A549 (cell line): ENCODE measurements at regions not wholly inside any gene's neighbourhood (a gene's known extent, or its start where the extent isn't known, plus 50 kb on each side); places are given as distances from the start of the nearest gene placed in this dataset.

ENCODE experiments used
- ATAC-seq, 2 experiments: fragments of 200-7000 bp in 1 of 2; fragments of >200 bp in 1 of 2; cut with Nextera tagmentation in 1 of 2; cut with Tn5 transposase in 1 of 2; 3 replicates each; pipeline versions ENCODE4 v1.8.0 to v1.9.1; 2018 to 2020; ENCODE audit warnings: mild to moderate bottlenecking in 1 of 2, moderate library complexity in 1 of 2
- CTCF ChIA-PET: fragments of 300-600 bp; sonication (Branson Sonifier 250); formaldehyde crosslinking; extraction: SDS; loops from one replicate; lab custom pipeline; 2021; ENCODE audit warnings: antibody characterized with exemption, inconsistent platforms; lab: Yijun Ruan, JAX
- POLR2A ChIA-PET: fragments of 350-600 bp; formaldehyde crosslinking; extraction: SDS; loops from one replicate; lab custom pipeline; 2021; ENCODE audit warnings: antibody characterized with exemption, inconsistent platforms; lab: Yijun Ruan, JAX
- DNase-seq, 2 experiments: peaks; one replicate each; pipeline versions ENCODE4 v3.0.0 to v3.0.0-alpha.2; 2011 to 2016; ENCODE audit warnings: low read depth in 1 of 2, low spot score in 1 of 2
- FAIRE-seq: peaks from 2 replicates; lab custom pipeline; 2011; peaks lifted over from hg19 to GRCh38; lab: Jason Lieb, UNC
- H3K27ac ChIP-seq, 2 experiments: fragments of >200 bp; sonication (Bioruptor Twin); formaldehyde crosslinking; 3 replicates each; pipeline ENCODE4 v1.5.1; 2016 to 2017
- H3K4me1 ChIP-seq: fragments of >200 bp; sonication (Bioruptor Twin); formaldehyde crosslinking; 3 replicates; pipeline ENCODE4 v1.6.1; 2016
- H3K4me2 ChIP-seq: fragments of >200 bp; sonication (Bioruptor Twin); formaldehyde crosslinking; 3 replicates; pipeline ENCODE4 v1.6.1; 2016
- H3K4me3 ChIP-seq: fragments of >200 bp; sonication (Bioruptor Twin); formaldehyde crosslinking; 3 replicates; pipeline ENCODE4 v1.5.1; 2016
- H3K9me3 ChIP-seq: fragments of >200 bp; sonication (Bioruptor Twin); formaldehyde crosslinking; 3 replicates; pipeline ENCODE4 v1.6.1; 2016
- CBX8 ChIP-seq: fragments of 200-600 bp; sonication (generic); IDR thresholded peaks from 2 replicates; pipeline ENCODE4 v1.6.1; 2016
- CEBPB ChIP-seq, 2 experiments: fragments of >200 bp in 1 of 2; sonication (Bioruptor Twin) in 1 of 2; formaldehyde crosslinking in 1 of 2; IDR thresholded peaks; 2 replicates each; pipeline ENCODE4 v1.6.1; 2012 to 2016
- EP300 ChIP-seq, 2 experiments: fragments of >200 bp; sonication (Bioruptor Twin); formaldehyde crosslinking; IDR thresholded peaks; 2 replicates in 1 of 2; 3 replicates in 1 of 2; pipeline ENCODE4 v1.6.1; 2016 to 2017
- FOXS1 ChIP-seq: fragments of 250-450 bp; sonication (Bioruptor Pico); IDR thresholded peaks from 2 replicates; pipeline ENCODE4 v1.5.0; 2020; ENCODE audit warnings: mild to moderate bottlenecking, moderate library complexity
- HEYL ChIP-seq: fragments of 250-450 bp; sonication (Bioruptor Pico); IDR thresholded peaks from 2 replicates; pipeline ENCODE4 v1.8.0; 2021; ENCODE audit warnings: mild to moderate bottlenecking, moderate library complexity
- HOXA7 ChIP-seq: fragments of 250-450 bp; sonication (Bioruptor Pico); IDR thresholded peaks from 2 replicates; pipeline ENCODE4 v1.5.0; 2020; ENCODE audit warnings: mild to moderate bottlenecking, moderate library complexity
- JUN ChIP-seq, 2 experiments: fragments of >200 bp; sonication (Bioruptor Twin); formaldehyde crosslinking; IDR thresholded peaks; 2 replicates in 1 of 2; 3 replicates in 1 of 2; pipeline ENCODE4 v1.6.1; 2016 to 2017
- MAZ ChIP-seq: fragments of 150-350 bp; IDR thresholded peaks from 2 replicates; pipeline ENCODE4 v1.6.1; 2014; ENCODE audit warnings: antibody characterized with exemption, low read depth, low read length, borderline replicate concordance
- NFE2L2 ChIP-seq: fragments of 150-350 bp; conservative IDR thresholded peaks from 2 replicates; pipeline ENCODE4 v1.6.1; 2014; ENCODE audit warnings: low read length
- NR3C1 ChIP-seq: fragments of >200 bp; sonication (Bioruptor Twin); formaldehyde crosslinking; IDR thresholded peaks from 3 replicates; pipeline ENCODE4 v1.6.1; 2017
- PHF8 ChIP-seq: fragments of 200-600 bp; sonication (generic); IDR thresholded peaks from 2 replicates; pipeline ENCODE4 v1.6.1; 2016; ENCODE audit warnings: low read depth, mild to moderate bottlenecking, antibody characterized with exemption, moderate library complexity, borderline replicate concordance
- RAD21 ChIP-seq, 2 experiments: fragments of >200 bp in 1 of 2; sonication (Bioruptor Twin) in 1 of 2; formaldehyde crosslinking in 1 of 2; IDR thresholded peaks in 1 of 2; conservative IDR thresholded peaks in 1 of 2; 2 replicates in 1 of 2; 3 replicates in 1 of 2; pipeline ENCODE4 v1.6.1; 2012 to 2018; ENCODE audit warnings: inconsistent platforms in 1 of 2
- RARB ChIP-seq: fragments of 250-450 bp; sonication (Bioruptor Pico); IDR thresholded peaks from 2 replicates; pipeline ENCODE4 v1.8.0; 2021; ENCODE audit warnings: mild to moderate bottlenecking, moderate library complexity
- RFX5 ChIP-seq: fragments of 450-650 bp; IDR thresholded peaks from 2 replicates; pipeline ENCODE4 v1.7.1; 2014; ENCODE audit warnings: antibody characterized with exemption, mild to moderate bottlenecking, moderate library complexity
- SMC3 ChIP-seq: fragments of >200 bp; sonication (Bioruptor Twin); formaldehyde crosslinking; IDR thresholded peaks from 3 replicates; pipeline ENCODE4 v1.6.1; 2018; ENCODE audit warnings: inconsistent platforms
- SREBF2 ChIP-seq: fragments of 450-650 bp; IDR thresholded peaks from 2 replicates; pipeline ENCODE4 v1.6.1; 2014; ENCODE audit warnings: mild to moderate bottlenecking, moderate library complexity
- TP53 ChIP-seq: fragments of 250-450 bp; sonication (Bioruptor Pico); IDR thresholded peaks from 2 replicates; pipeline ENCODE4 v1.5.0; 2021; ENCODE audit warnings: mild to moderate bottlenecking, moderate library complexity
- WGBS: methylation state at CpG from one replicate; pipeline ENCODE4 v1.1.6; 2017; ENCODE audit errors: missing lambda C conversion rate; 5-methylcytosine and 5-hydroxymethylcytosine counted together
- TF ChIP-seq, protein P1 (sequence below): IDR thresholded peaks from 2 replicates; pipeline ENCODE4 v1.6.1; 2012
- TF ChIP-seq, protein P2 (sequence below): fragments of 450-650 bp; IDR thresholded peaks from 2 replicates; pipeline ENCODE4 v1.6.1; 2014; ENCODE audit warnings: antibody characterized with exemption
- TF ChIP-seq, protein P3 (sequence below): fragments of 250-450 bp; sonication (Bioruptor Pico); IDR thresholded peaks from 2 replicates; pipeline ENCODE4 v1.5.0; 2020; ENCODE audit warnings: low read depth, mild to moderate bottlenecking, moderate library complexity
- TF ChIP-seq, protein P4 (sequence below): fragments of 250-450 bp; sonication (Bioruptor Pico); IDR thresholded peaks from 2 replicates; pipeline ENCODE4 v1.5.0; 2021; ENCODE audit warnings: mild to moderate bottlenecking, moderate library complexity, borderline replicate concordance
- TF ChIP-seq, protein P5 (sequence below): fragments of 200-600 bp; sonication (generic); IDR thresholded peaks from 2 replicates; pipeline ENCODE4 v1.6.1; 2016; ENCODE audit warnings: antibody characterized with exemption, mild to moderate bottlenecking, moderate library complexity

DNA sequence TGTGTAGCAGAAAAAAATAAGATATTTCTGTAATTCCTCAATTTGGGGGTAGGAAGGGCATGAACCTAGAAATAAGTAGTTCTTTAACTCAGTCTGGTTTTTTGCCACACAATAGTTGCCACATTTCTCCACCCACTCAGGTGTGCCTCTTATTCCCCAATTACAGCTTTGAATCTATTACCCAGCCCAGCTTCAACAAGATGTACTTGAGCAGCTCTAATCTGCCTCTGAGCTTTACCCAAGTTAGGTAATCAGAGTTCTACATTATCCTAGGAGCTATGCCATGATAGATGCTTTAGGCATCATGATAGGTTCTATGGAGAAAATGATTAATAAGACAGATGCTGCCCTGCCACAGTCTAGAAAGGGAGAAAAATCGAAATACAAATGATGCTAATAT, 117.4 kb upstream of the GPRIN3 start:
- TF ChIP-seq NFE2L2 (no peak), FOXS1 (CRISPR knock-in tag) (no peak), TP53 (no peak), CBX8 (no peak), RFX5 (no peak), NR3C1 (no peak), HEYL (CRISPR knock-in tag) (no peak), HOXA7 (CRISPR knock-in tag) (no peak), RARB (CRISPR knock-in tag) (no peak)
- TF ChIP-seq, protein P1, sequence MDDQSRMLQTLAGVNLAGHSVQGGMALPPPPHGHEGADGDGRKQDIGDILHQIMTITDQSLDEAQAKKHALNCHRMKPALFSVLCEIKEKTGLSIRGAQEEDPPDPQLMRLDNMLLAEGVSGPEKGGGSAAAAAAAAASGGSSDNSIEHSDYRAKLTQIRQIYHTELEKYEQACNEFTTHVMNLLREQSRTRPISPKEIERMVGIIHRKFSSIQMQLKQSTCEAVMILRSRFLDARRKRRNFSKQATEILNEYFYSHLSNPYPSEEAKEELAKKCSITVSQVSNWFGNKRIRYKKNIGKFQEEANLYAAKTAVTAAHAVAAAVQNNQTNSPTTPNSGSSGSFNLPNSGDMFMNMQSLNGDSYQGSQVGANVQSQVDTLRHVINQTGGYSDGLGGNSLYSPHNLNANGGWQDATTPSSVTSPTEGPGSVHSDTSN = no peak
- TF ChIP-seq, protein P2, sequence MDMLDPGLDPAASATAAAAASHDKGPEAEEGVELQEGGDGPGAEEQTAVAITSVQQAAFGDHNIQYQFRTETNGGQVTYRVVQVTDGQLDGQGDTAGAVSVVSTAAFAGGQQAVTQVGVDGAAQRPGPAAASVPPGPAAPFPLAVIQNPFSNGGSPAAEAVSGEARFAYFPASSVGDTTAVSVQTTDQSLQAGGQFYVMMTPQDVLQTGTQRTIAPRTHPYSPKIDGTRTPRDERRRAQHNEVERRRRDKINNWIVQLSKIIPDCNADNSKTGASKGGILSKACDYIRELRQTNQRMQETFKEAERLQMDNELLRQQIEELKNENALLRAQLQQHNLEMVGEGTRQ = no peak
- TF ChIP-seq, protein P3, sequence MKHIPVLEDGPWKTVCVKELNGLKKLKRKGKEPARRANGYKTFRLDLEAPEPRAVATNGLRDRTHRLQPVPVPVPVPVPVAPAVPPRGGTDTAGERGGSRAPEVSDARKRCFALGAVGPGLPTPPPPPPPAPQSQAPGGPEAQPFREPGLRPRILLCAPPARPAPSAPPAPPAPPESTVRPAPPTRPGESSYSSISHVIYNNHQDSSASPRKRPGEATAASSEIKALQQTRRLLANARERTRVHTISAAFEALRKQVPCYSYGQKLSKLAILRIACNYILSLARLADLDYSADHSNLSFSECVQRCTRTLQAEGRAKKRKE (CRISPR knock-in tag) = no peak
- TF ChIP-seq, all 56 proteins: peak for 0
- CTCF ChIA-PET = interaction anchor here (1.4 kb wide), 1 partner anchor 14 kb away, joined by 3 read pairs; no protein-coding TSS in a partner anchor
- no peak for ATAC-seq

DNA sequence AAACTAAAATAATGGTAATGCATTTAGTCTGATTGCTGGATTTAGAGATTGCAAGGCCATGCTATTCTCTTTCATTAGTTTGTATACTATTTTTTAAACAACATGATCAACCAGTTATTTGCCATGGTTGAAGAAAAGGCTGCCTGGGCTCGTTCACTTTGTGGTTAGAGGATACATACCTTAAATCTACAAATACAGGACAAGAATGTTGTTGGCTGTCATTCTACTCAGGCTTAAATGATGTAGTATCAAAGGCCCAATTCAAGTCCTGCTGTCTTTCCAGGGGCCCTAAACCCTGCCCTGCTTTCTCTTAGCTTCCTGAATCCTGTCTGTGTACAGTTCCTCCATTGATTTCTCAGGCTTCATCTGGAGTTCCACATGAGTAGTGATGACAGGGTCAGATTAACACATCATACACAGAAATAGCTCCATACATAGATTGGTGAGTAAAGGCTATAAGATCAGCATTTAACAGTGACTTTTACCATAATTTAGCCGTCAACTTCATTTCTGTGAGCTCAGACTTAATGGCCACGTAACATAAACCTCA, 114.9 kb upstream of the GPRIN3 start:
- Histone ChIP-seq H3K27ac (no peak overlapping the region), H3K4me2 (no peak overlapping the region), H3K9me3 (no peaks in the 10 kb centered on the region), H3K4me1 (no peaks in the 10 kb centered on the region), H3K4me3 (no peak overlapping the region)
- 65% methylated on average over 3 of the region's 3 CpGs for WGBS
- CTCF ChIA-PET = interaction anchor here (0.9 to 1.5 kb wide), 2 partner anchors 196 to 259 kb away, joined by 3 read pairs; no protein-coding TSS in a partner anchor
- no peak for ATAC-seq
- TF ChIP-seq MAZ (no peak), CEBPB (IDR thresholded peaks at IDR 0.05) (no peak), RARB (CRISPR knock-in tag) (no peak), EP300 (IDR thresholded peaks at IDR 0.05) (no peak), NR3C1 (no peak), NFE2L2 (no peak), SREBF2 (no peak), SMC3 (no peak), PHF8 (no peak), JUN (IDR thresholded peaks at IDR 0.05) (no peak), RAD21 (conservative IDR thresholded peaks at IDR 0.05 in 1 of 2, IDR thresholded peaks at IDR 0.05 in 1 of 2) (no peak)
- TF ChIP-seq, protein P4, sequence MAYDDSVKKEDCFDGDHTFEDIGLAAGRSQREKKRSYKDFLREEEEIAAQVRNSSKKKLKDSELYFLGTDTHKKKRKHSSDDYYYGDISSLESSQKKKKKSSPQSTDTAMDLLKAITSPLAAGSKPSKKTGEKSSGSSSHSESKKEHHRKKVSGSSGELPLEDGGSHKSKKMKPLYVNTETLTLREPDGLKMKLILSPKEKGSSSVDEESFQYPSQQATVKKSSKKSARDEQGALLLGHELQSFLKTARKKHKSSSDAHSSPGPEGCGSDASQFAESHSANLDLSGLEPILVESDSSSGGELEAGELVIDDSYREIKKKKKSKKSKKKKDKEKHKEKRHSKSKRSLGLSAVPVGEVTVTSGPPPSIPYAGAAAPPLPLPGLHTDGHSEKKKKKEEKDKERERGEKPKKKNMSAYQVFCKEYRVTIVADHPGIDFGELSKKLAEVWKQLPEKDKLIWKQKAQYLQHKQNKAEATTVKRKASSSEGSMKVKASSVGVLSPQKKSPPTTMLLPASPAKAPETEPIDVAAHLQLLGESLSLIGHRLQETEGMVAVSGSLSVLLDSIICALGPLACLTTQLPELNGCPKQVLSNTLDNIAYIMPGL (CRISPR knock-in tag) = no peak
- TF ChIP-seq, protein P5, sequence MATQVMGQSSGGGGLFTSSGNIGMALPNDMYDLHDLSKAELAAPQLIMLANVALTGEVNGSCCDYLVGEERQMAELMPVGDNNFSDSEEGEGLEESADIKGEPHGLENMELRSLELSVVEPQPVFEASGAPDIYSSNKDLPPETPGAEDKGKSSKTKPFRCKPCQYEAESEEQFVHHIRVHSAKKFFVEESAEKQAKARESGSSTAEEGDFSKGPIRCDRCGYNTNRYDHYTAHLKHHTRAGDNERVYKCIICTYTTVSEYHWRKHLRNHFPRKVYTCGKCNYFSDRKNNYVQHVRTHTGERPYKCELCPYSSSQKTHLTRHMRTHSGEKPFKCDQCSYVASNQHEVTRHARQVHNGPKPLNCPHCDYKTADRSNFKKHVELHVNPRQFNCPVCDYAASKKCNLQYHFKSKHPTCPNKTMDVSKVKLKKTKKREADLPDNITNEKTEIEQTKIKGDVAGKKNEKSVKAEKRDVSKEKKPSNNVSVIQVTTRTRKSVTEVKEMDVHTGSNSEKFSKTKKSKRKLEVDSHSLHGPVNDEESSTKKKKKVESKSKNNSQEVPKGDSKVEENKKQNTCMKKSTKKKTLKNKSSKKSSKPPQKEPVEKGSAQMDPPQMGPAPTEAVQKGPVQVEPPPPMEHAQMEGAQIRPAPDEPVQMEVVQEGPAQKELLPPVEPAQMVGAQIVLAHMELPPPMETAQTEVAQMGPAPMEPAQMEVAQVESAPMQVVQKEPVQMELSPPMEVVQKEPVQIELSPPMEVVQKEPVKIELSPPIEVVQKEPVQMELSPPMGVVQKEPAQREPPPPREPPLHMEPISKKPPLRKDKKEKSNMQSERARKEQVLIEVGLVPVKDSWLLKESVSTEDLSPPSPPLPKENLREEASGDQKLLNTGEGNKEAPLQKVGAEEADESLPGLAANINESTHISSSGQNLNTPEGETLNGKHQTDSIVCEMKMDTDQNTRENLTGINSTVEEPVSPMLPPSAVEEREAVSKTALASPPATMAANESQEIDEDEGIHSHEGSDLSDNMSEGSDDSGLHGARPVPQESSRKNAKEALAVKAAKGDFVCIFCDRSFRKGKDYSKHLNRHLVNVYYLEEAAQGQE = no peak
- POLR2A ChIA-PET = no interaction called here
- DNase-seq = no peak
- no peak for FAIRE-seq

More for the DNA sequence above, 117.4 kb upstream of the GPRIN3 start:
- WGBS = 0% methylated on average over 1 of the region's 1 CpG
- H3K4me3 ChIP-seq = no peak overlapping the region
- H3K4me1 ChIP-seq = peaks cover 3% of the 10 kb centered on the region; the same call in 1 of the 3 replicates
- no peak overlapping the region for H3K27ac ChIP-seq
- no peaks in the 10 kb centered on the region for H3K9me3 ChIP-seq
- H3K4me2 ChIP-seq = no peak overlapping the region
- POLR2A ChIA-PET = no interaction called here
- FAIRE-seq = no peak
- no peak for DNase-seq
